Cardiac muscle cell (in vitro differentiated cells and primary cell): ENCODE measurements at regions not wholly inside any gene's neighbourhood (a gene's known extent, or its start where the extent isn't known, plus 50 kb on each side); places are given as distances from the start of the nearest gene placed in this dataset.

Experiments used
- DNase-seq, 2 donors: peaks; one replicate each; pipeline versions ENCODE4 v3.0.0 to v3.0.0-alpha.2; 2010 to 2017; ENCODE audit warnings: low read depth in 1 of 2, low spot score in 1 of 2
- H3K27ac ChIP-seq: fragments of 200-600 bp; sonication (generic); 2 replicates; pipeline ENCODE4 v1.5.1; 2016
- H3K27me3 ChIP-seq: fragments of 200-600 bp; sonication (generic); 2 replicates; pipeline ENCODE4 v1.6.0; 2016; ENCODE audit warnings: control low read depth
- H3K36me3 ChIP-seq: fragments of 200-600 bp; sonication (generic); 2 replicates; pipeline ENCODE4 v1.5.1; 2016; ENCODE audit warnings: control low read depth
- H3K4me1 ChIP-seq: fragments of 200-600 bp; sonication (generic); 2 replicates; pipeline ENCODE4 v1.8.1; 2017; ENCODE audit warnings: low read depth, mild to moderate bottlenecking, mixed run types
- H3K4me3 ChIP-seq: fragments of 200-600 bp; sonication (generic); 2 replicates; pipeline ENCODE4 v1.5.1; 2016; ENCODE audit warnings: mild to moderate bottlenecking
- H3K9me3 ChIP-seq: fragments of 200-600 bp; sonication (generic); 2 replicates; pipeline ENCODE4 v1.5.1; 2017; ENCODE audit warnings: low read depth, mild to moderate bottlenecking, control low read depth
- TF ChIP-seq, protein P1 (sequence below): IDR thresholded peaks from 2 replicates; pipeline ENCODE4 v1.5.1; 2012; ENCODE audit warnings: low read depth, mild to moderate bottlenecking, low read length

DNA sequence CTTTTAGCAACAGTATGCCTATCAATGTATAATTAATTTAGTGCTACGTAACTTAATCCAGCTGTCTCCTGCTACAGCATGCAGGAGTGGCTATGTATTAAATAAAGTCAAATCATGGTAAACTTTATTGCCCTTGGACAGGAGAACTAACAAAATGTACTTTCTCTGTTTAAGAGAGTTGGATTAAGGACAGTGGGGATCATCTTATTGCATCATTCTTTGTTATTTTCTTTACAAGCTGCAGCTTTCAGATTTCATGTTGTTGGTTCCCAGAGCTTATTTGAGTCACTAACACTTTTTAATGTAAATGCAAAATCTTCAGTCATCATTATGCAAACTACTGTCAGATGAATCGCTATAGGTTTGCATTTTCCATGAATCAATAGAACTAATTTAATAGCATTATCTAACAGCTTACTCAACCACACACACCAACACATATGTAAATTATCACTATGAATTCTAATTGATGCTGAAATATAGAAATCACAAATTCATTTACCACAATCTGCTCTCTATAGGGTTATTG, 424.7 kb downstream of the MMUT start:
- TF ChIP-seq, protein P1, sequence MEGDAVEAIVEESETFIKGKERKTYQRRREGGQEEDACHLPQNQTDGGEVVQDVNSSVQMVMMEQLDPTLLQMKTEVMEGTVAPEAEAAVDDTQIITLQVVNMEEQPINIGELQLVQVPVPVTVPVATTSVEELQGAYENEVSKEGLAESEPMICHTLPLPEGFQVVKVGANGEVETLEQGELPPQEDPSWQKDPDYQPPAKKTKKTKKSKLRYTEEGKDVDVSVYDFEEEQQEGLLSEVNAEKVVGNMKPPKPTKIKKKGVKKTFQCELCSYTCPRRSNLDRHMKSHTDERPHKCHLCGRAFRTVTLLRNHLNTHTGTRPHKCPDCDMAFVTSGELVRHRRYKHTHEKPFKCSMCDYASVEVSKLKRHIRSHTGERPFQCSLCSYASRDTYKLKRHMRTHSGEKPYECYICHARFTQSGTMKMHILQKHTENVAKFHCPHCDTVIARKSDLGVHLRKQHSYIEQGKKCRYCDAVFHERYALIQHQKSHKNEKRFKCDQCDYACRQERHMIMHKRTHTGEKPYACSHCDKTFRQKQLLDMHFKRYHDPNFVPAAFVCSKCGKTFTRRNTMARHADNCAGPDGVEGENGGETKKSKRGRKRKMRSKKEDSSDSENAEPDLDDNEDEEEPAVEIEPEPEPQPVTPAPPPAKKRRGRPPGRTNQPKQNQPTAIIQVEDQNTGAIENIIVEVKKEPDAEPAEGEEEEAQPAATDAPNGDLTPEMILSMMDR: no peak
- Histone ChIP-seq H3K4me3 (no peak overlapping the region), H3K27ac (no peak overlapping the region), H3K27me3 (no peaks in the 10 kb centered on the region), H3K4me1 (no peaks in the 10 kb centered on the region), H3K36me3 (no peaks in the 10 kb centered on the region), H3K9me3 (no peaks in the 10 kb centered on the region)
- no peak for DNase-seq

DNA sequence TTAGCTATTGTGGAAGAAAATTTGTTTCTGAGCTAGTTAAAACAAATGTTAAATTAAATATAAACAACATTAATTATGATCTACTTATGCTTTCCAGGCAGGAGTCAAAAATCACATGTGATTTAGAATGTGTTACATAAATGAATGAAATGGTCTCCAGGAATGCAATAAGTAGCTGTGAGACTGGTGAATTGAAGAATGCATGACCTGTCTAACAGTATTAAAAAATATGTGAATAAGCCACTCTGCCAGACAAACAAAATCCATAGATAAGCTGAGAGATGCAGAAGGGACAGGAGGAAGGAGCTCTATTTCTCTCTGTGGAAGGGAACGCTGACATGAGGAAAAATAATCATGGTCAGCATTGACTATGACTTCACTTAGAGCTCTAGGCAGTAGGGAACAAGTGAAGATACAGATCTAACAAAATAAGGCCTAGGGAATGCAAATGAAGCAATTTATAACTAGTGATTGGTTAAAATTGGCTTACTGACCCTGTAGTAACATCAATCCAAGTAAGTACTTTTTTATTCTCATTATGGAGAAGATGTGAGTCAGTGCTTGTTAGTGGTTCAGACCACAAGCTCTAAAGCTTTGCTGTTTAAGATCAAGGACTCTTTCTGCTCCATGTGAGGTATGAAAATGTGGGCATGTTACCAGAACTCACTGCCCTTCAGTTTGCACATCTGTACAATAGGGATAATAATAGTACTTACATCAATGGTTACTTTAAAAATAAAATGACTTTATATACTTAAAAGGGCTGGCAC, 432.6 kb downstream of the MMUT start:
- TF ChIP-seq, protein P1: no peak
- H3K4me1 ChIP-seq: no peaks in the 10 kb centered on the region
- peak in 1 of 2 donors; percentile 10 for DNase-seq
- H3K27ac ChIP-seq: no peak overlapping the region
- no peaks in the 10 kb centered on the region for H3K27me3 ChIP-seq
- H3K4me3 ChIP-seq: no peak overlapping the region
- no peaks in the 10 kb centered on the region for H3K36me3 ChIP-seq
- H3K9me3 ChIP-seq: no peaks in the 10 kb centered on the region

DNA sequence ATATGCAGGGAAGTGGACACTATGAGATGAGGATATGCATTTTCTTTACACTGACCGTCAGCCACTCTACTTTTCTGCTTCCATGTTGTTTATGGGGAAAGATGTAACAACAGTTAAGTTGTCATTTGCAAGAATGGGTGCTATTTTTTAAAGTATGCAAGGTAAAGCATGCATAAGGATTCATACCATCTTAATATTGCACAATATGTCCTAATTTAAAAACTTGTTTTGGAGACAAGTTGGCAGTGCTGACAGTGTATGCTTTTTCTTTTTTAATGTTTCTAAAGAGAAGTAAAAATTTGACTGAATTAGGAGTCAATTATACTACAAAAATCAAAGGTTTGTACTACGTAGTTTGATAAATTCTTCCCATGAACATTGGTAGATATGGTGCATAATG, 435.4 kb downstream of the MMUT start:
- Histone ChIP-seq H3K9me3 (no peaks in the 10 kb centered on the region), H3K4me1 (no peaks in the 10 kb centered on the region)

DNA sequence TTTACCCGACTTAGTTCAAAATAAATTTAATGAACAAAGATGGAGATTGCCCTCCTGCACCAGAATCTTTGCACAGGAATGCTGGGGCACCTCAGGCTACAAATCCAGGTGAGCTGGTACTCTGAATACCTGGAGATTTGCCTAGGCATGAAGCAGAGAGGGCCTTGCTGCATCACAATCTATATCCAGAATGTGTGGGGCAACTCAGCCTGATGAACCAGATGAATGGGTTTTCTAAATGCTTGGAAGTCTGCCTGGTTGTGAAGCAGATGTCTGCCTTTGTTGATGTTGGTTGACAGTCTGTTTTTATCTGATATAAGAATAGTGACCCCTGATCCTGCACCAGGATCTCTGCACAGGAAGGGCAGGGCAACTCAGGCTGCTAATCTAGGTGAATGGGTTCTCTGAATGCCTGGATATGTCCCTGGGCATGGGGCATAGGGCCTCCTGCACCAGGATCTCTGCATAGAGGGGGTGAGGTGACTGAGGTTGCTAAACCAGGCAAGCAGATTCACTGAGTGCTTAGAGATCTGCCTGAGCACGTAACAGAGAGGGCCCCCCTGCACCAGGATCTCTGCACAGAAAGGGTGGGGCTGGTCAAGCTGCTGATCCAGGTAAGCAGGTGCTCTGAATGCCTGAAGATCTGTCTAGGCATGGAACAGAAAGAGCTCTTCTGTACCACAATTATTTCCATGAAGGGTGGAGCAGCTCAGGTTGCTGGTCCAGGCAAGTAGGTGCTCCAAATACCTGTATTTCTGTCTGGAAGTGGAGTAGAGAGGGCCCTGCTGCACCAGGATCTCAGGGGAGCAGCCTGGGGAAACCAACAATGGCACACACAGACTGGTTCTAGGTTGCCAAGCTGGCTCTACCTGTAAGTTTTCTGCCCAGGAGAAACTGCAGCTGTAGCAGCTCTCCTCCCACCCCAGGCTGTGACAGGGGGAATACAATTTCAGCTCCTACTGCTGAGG, 437.5 kb downstream of the MMUT start:
- DNase-seq: no peak
- Histone ChIP-seq H3K4me3 (no peak overlapping the region), H3K27me3 (no peaks in the 10 kb centered on the region), H3K36me3 (no peaks in the 10 kb centered on the region), H3K4me1 (no peaks in the 10 kb centered on the region), H3K9me3 (no peaks in the 10 kb centered on the region), H3K27ac (no peak overlapping the region)
- TF ChIP-seq, protein P1: no peak

More for the DNA sequence above, 435.4 kb downstream of the MMUT start:
- Histone ChIP-seq H3K36me3 (no peaks in the 10 kb centered on the region), H3K4me3 (no peak overlapping the region), H3K27me3 (no peaks in the 10 kb centered on the region), H3K27ac (no peak overlapping the region)
- no peak for DNase-seq
- TF ChIP-seq, protein P1: no peak

DNA sequence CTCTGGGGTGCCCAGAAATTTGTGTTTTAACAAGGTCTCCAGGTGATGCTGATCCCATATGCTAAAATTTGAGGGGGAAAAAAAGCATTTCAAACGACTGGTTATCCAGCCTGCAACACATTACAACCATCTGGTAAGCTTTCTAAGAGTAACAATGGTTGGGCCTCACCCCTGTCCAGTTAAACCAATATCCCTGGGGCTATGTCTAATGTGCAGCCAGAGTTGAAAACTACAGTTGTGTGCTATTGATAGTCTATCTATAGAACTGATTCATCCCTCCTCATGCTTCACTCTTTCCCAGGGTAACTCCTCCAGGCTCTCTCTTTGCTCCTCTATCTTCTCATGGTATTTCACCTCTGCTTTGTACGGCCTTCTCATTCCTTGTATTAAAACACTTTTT, 458.3 kb downstream of the MMUT start:
- Histone ChIP-seq H3K27me3 (no peaks in the 10 kb centered on the region), H3K4me3 (no peak overlapping the region), H3K27ac (no peak overlapping the region), H3K36me3 (no peaks in the 10 kb centered on the region), H3K9me3 (no peaks in the 10 kb centered on the region), H3K4me1 (no peaks in the 10 kb centered on the region)
- DNase-seq: no peak
- TF ChIP-seq, protein P1: no peak
